MG63 (cell line): ENCODE measurements at regions not wholly inside any gene's neighbourhood (a gene's known extent, or its start where the extent isn't known, plus 50 kb on each side); places are given as distances from the start of the nearest gene placed in this dataset.

Source experiments
- DNase-seq: peaks from one replicate; pipeline ENCODE4 v3.0.0-alpha.2; 2020
- H3K27me3 ChIP-seq: fragments of 250-450 bp; sonication (Bioruptor Pico); 2 replicates; pipeline ENCODE4 v1.5.1; 2020; ENCODE audit warnings: mild to moderate bottlenecking, moderate library complexity
- H3K36me3 ChIP-seq: fragments of 250-450 bp; sonication (Bioruptor Pico); 2 replicates; pipeline ENCODE4 v1.5.1; 2020; ENCODE audit warnings: mild to moderate bottlenecking, moderate library complexity
- H3K4me3 ChIP-seq: fragments of 250-450 bp; sonication (Bioruptor Pico); 2 replicates; pipeline ENCODE4 v1.5.1; 2020; ENCODE audit warnings: mild to moderate bottlenecking, moderate library complexity
- H3K9me3 ChIP-seq: fragments of 250-450 bp; sonication (Bioruptor Pico); 2 replicates; pipeline ENCODE4 v1.5.1; 2020; ENCODE audit warnings: mild to moderate bottlenecking, moderate library complexity

DNA sequence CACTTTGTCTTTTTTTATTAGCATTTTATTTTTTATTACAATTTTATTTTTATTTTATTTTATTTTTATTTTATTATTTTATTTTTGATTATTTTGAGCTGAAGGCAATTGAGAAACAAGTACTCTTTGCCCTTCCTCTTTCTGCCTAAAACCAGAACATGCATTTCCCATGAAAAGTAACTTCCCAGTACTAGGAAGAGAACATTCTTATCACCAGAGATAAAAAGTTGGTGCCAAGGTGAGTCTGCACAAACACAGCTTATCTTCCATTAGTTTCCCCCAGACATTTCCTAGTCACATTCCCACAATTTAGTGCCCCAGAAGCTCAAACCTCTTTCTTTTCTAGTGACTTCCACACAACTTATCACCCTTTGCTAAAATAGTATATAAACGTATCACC lies 84.8 kb downstream of the CD24 start:
- Histone ChIP-seq H3K4me3 (no peak overlapping the region), H3K27me3 (no peaks in the 10 kb centered on the region), H3K9me3 (no peaks in the 10 kb centered on the region), H3K36me3 (no peaks in the 10 kb centered on the region)
- DNase-seq: no peak

- H3K36me3 ChIP-seq: no peaks in the 10 kb centered on the region
- no peak overlapping the region for H3K4me3 ChIP-seq
- H3K9me3 ChIP-seq: no peaks in the 10 kb centered on the region
- no peaks in the 10 kb centered on the region for H3K27me3 ChIP-seq
- DNase-seq: no peak
Observed at GRCh38 chr6:106886922-106887797, 87.4 kb downstream of the CD24 start.

DNA sequence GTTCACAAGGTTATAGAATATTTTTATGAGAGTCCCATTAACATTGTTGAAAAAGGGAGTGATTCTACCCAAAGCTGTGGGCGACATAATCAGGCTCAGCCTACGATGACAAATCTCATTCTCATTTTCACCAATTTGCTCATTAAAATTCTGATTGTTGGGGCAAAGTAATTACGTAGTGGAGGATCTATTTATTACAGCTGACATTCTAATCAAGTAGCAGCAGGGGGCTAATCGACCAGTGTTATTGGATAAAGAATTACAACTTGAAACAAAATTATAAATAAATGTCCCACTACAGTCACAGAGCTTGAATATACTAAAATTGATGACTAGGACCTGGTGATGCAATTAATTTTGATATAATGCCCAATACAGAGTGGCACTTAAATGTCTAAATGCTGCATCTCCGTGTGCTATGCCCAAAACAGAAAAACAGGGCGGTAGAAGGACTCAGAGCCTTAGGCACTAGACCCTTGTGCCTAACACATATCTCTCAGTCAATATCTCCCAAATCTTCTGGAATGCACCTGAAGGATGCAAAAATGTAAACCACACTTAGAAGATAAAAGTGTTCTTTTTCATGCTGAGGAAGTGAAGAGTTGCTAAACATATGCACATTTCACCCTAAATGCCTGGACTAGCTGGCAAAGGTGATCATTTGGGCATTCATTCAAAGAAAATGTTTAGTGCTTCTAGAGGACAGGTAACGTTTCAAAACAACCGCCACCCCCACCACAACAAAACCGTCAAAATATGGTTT lies 88.3 kb downstream of the CD24 start:
- Histone ChIP-seq H3K27me3 (no peaks in the 10 kb centered on the region), H3K4me3 (no peak overlapping the region), H3K9me3 (no peaks in the 10 kb centered on the region), H3K36me3 (no peaks in the 10 kb centered on the region)
- no peak for DNase-seq

DNA sequence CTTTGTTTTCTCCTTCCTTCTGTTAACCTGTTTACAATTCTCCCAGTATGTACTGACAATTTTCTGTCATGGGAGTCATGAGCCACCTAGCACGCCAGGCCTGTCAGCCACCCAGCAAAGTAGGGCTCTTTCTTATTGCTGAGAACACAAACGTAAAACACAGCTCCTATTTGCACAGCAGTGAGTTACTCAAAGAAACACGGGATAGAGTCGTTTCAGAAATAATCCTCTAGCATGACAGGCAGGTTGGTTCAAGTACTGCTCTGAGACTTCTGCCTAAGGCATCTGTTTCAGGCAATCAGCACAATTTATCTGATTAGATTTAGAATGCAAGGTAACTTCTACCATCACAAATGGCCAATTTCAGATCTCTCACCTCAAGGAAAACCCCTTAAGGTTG lies 88.8 kb downstream of the CD24 start:
- DNase-seq: no peak
- Histone ChIP-seq H3K36me3 (no peaks in the 10 kb centered on the region), H3K9me3 (no peaks in the 10 kb centered on the region), H3K27me3 (no peaks in the 10 kb centered on the region), H3K4me3 (no peak overlapping the region)

- no peak for DNase-seq
- Histone ChIP-seq H3K9me3 (no peaks in the 10 kb centered on the region), H3K36me3 (no peaks in the 10 kb centered on the region), H3K4me3 (no peak overlapping the region), H3K27me3 (no peaks in the 10 kb centered on the region)
Observed at GRCh38 chr6:106884576-106884975, 90.0 kb downstream of the CD24 start.

DNA sequence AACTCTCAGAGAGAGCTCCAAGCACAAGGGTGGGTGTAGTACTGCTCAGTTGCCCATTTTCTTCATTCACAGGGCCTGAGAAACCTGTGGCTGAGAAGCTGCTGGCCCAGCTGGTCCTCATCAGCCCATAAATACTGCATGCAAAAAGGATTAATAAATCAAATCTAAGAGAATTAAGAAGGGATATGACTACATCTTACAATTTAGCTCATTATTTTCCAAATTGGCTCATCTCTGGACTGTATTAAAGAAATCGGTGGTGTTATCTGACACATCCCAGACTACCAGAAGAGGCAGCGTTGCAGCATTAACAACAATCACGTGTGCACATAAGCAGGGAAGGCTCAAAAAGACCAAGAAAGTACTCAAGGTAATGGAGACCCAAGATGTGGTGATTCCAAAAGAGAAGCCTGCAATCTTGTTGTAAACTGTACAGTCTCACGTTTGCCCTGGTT lies 90.7 kb downstream of the CD24 start:
- DNase-seq: no peak
- Histone ChIP-seq H3K4me3 (no peak overlapping the region), H3K9me3 (no peaks in the 10 kb centered on the region), H3K36me3 (no peaks in the 10 kb centered on the region), H3K27me3 (no peaks in the 10 kb centered on the region)

DNA sequence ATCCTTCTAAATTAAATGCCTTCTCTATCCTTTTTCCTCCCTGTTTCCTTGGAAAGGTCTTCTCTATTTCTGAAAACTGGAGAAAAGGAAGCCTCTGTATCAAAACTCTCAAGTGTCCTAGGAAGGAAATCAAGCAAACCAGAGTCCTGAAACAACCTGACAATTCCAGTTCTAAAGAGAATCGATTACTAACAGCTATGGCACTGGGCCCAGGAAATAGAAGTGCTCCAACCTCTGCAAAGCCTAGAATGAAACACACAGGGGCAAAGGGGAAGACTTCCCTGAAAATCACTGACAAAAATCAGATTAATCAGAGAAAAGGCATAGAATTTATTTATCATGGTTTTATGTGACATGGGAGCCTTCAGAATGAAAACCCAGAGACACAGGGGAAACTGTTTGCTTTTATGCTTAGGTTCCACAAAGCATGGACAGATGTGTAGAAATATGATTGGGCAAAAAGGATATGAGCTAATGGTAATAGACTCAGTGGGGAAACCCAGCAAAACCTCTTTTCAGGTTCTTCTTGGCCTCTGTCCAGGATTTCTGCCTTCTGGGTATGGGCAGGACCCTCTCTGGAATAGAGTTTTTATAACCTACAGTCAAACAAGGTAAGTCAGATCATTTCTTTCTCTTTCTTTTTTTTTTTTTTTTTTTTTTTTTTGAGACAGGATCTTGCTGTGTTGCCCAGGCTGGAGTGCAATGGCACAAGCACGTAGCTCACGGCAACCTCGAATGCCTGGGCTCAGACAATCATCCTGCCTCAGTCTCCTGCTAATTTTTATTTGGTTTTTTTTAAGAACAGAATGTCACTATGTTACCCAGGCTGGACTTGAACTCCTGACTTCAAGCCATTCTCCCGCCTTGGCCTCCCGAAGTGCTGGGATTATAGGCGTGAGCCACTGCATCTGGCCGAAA lies 91.7 kb downstream of the CD24 start:
- Histone ChIP-seq H3K27me3 (no peaks in the 10 kb centered on the region), H3K4me3 (no peak overlapping the region), H3K36me3 (no peaks in the 10 kb centered on the region), H3K9me3 (no peaks in the 10 kb centered on the region)
- no peak for DNase-seq

DNA sequence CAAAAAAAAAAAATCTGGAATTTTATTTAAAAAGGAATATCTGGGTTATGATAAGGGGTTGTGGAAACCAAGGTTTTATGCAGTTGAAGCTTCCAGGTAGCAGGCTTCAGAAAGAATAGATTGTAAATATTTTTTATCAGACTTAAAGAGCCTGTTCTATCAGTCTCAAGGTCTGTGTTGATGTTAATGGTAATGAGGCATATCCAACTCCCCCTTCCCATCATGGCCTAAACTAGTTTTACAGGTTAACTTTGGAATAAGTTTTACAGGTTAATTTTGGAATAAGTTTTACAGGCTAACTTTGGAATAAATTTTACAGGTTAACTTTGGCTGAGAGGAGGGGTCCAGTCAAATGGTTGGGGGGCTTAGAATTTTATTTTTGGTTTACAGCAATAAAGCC lies 92.4 kb downstream of the CD24 start:
- no peak for DNase-seq
- no peaks in the 10 kb centered on the region for H3K27me3 ChIP-seq
- no peak overlapping the region for H3K4me3 ChIP-seq

GRCh38 chr6:106880952-106881351 lies 93.6 kb downstream of the CD24 start:
- Histone ChIP-seq H3K36me3 (no peaks in the 10 kb centered on the region), H3K9me3 (peaks cover 3% of the 10 kb centered on the region; the same call in 1 of the 2 replicates), H3K27me3 (no peaks in the 10 kb centered on the region), H3K4me3 (no peak overlapping the region)
- no peak for DNase-seq

More for the DNA sequence above, 92.4 kb downstream of the CD24 start:
- Histone ChIP-seq H3K9me3 (peaks cover 3% of the 10 kb centered on the region; the same call in 1 of the 2 replicates), H3K36me3 (no peaks in the 10 kb centered on the region)

DNA sequence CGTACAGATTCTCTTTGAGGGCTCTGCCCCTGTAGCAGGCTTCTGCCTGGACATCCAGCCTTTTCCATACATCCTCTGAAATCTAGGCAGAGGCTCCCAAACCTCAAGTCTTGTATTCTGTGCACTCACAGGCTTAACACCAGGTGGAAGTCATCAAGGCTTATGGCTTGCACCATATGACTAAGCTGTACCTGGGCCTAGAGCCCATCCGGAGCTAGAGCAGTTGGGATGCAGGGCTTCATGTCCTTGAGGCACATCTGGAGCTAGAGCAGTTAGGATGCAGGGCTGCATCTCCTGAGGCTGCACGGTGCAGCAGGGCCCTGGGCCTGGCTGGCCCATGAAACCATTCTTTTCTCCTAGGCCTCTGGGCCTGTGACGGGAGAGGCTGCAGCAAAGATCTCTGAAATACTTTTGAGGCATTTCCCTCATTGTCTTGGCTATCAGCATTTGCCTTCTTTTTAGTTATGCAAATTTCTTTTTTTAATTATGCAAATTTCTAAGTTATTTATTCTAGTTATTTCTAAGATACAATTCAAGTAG lies 98.7 kb downstream of the CD24 start:
- Histone ChIP-seq H3K27me3 (no peaks in the 10 kb centered on the region), H3K9me3 (peaks cover 3% of the 10 kb centered on the region; the same call in 1 of the 2 replicates), H3K4me3 (no peak overlapping the region), H3K36me3 (no peaks in the 10 kb centered on the region)
- DNase-seq: no peak

DNA sequence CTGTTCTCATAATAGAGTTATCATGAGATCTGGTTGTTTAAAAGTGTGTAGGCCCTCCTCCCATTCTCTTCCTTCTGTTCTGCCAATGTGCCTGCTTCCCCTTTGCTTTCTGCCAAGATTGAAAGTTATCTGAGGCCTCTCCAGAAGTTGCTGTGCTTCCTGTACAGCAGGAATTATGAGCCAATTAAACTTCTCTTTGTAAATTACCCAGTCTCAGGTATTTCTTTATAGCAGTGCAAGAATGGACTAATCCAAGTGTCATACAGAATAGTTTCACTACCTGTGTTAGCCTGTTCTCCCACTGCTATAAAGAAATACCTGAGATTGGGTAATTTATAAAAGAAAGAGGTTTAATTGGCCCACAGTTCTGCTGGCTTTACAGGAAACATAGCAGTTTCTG lies 100.0 kb downstream of the CD24 start:
- no peak overlapping the region for H3K4me3 ChIP-seq
- H3K27me3 ChIP-seq: no peaks in the 10 kb centered on the region
- no peaks in the 10 kb centered on the region for H3K36me3 ChIP-seq
- DNase-seq: no peak
- H3K9me3 ChIP-seq: peaks cover 3% of the 10 kb centered on the region; the same call in 1 of the 2 replicates

DNA sequence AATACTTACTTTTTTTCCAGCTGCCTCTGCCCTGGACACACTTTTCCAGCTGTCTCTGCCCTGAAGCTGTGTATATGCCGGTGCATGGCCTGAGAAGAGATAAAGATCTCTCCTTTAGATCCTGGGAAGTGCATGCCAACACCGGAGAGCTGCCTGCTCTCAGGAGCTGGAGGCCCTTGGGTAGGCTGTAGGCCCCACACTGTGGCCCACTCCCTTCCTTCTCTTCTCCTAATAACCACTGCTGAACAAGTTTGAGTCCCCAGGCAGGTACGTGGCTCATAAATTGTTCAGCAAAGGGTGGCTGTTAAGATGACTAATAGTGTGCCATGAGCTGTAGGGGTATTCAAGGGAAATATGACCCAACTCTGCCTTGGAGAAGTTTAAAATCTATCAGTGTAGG lies 102.5 kb downstream of the CD24 start:
- DNase-seq: no peak

DNA sequence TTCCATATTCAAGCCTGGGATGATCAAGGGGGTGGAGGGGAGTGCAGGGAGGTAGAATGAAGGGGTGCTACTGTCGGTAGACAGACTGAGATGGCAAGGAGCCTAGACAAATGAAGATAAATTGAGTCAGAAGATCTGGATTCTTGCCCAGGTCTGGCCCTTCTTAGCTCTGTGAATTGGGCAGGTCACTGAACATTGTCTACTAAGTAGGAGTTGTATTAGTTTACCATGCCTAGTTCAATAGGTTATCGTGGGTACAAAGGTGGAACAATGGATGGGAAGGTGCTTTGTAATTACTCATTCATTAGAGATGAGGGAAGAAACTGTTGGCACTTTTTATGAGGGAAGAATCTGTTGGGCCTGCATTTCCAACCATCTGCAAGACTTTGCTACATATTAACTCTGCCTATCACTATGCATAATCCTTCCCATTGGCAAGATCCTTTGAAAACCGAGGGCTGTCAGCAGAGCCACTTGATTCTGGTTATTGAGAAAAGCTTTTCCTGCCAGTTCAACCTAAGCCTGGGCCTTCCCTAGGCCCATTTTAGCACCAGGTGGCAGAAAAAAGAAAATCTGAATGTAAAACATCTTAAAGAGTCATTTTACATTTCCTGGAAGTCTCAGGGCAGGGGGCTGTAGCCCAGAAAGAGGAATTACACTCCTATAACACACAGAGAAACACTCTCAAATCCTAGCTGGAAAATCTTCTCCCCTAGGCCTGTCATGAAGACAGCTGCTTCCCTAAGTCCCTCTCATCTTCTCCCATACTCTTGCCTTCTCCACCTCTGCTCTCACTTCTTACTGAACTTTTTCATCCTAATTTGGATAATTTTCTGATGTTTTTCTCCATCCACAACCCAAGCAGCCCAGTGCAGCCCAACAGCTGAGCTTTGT lies 103.5 kb downstream of the CD24 start:
- H3K27me3 ChIP-seq: no peaks in the 10 kb centered on the region
- no peak for DNase-seq
- no peaks in the 10 kb centered on the region for H3K36me3 ChIP-seq
- no peak overlapping the region for H3K4me3 ChIP-seq
- H3K9me3 ChIP-seq: no peaks in the 10 kb centered on the region

More for the DNA sequence above, 102.5 kb downstream of the CD24 start:
- Histone ChIP-seq H3K9me3 (no peaks in the 10 kb centered on the region), H3K27me3 (no peaks in the 10 kb centered on the region), H3K4me3 (no peak overlapping the region), H3K36me3 (no peaks in the 10 kb centered on the region)

DNA sequence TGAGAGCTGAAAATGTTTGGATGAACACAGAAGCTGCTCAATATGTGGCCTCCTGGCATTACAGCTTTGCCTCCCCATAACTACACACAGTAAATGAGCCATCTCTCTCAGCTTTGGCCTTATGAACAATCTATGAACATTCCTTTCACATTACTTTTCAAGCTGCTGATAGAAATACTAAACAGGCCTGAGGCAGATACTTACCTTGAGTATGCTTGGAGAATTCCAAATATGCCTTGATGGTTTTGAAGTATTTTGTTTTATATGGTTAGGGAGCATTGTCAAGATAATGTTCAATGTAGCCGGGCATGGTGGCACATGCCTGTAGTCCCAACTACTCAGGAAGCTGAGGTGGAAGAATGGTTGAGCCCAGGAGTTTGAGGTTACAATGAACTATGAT lies 104.5 kb downstream of the CD24 start:
- Histone ChIP-seq H3K36me3 (no peaks in the 10 kb centered on the region), H3K9me3 (no peaks in the 10 kb centered on the region), H3K4me3 (no peak overlapping the region), H3K27me3 (no peaks in the 10 kb centered on the region)
- peak; percentile 17 for DNase-seq

- Histone ChIP-seq H3K36me3 (no peaks in the 10 kb centered on the region), H3K9me3 (no peaks in the 10 kb centered on the region), H3K27me3 (no peaks in the 10 kb centered on the region), H3K4me3 (no peak overlapping the region)
- no peak for DNase-seq
Observed at GRCh38 chr6:106869203-106869602, 105.3 kb downstream of the CD24 start.
